ENCODE measurements at regions not wholly inside any gene's neighbourhood (a gene's known extent, or its start where the extent isn't known, plus 50 kb on each side); places are given as distances from the start of the nearest gene placed in this dataset.
"Not testable (repeated sequence)": the region's sequence is repeated elsewhere in the genome, so short reads cannot be mapped to it uniquely, and the experiment has no call there.

- peak; percentile 15 for DNase-seq
These were observed 154.1 kb downstream of the SH3BP4 start for GRCh38 chr2:235105821-235106359.

GRCh38 chr2:235106874-235107639 is 155.2 kb downstream of the SH3BP4 start:
- peak; percentile 54 for DNase-seq

- DNase-seq = no peak
These were observed 155.8 kb downstream of the SH3BP4 start for GRCh38 chr2:235107640-235107951.

GRCh38 chr2:235109561-235109960 is 157.7 kb downstream of the SH3BP4 start:
- DNase-seq = not testable (repeated sequence)

- no peak for DNase-seq
These were observed 160.5 kb downstream of the SH3BP4 start for GRCh38 chr2:235112365-235112764.

GRCh38 chr2:235113854-235114253 is 162.0 kb downstream of the SH3BP4 start:
- no peak for DNase-seq

GRCh38 chr2:235114286-235114685 is 162.5 kb downstream of the SH3BP4 start:
- DNase-seq = no peak

GRCh38 chr2:235115521-235115920 is 163.7 kb downstream of the SH3BP4 start:
- no peak for DNase-seq

- DNase-seq = no peak
These were observed 165.2 kb downstream of the SH3BP4 start for GRCh38 chr2:235116885-235117492.

GRCh38 chr2:235126768-235127167 is 175.0 kb downstream of the SH3BP4 start:
- no peak for DNase-seq

GRCh38 chr2:235127931-235128330 is 176.1 kb downstream of the SH3BP4 start:
- no peak for DNase-seq

- DNase-seq = no peak
These were observed 178.0 kb downstream of the SH3BP4 start for GRCh38 chr2:235129850-235130249.

- no peak for DNase-seq
These were observed 179.8 kb downstream of the SH3BP4 start for GRCh38 chr2:235131334-235132305.

- DNase-seq = no peak
These were observed 180.8 kb downstream of the SH3BP4 start for GRCh38 chr2:235132651-235133050.

GRCh38 chr2:235133837-235134236 is 182.0 kb downstream of the SH3BP4 start:
- no peak for DNase-seq

GRCh38 chr2:235134420-235134819 is 182.6 kb downstream of the SH3BP4 start:
- DNase-seq = no peak

GRCh38 chr2:235135195-235135965 is 183.6 kb downstream of the SH3BP4 start:
- DNase-seq = no peak

GRCh38 chr2:235135990-235136561 is 184.3 kb downstream of the SH3BP4 start:
- peak; percentile 72 for DNase-seq

- no peak for DNase-seq
These were observed 186.5 kb downstream of the SH3BP4 start for GRCh38 chr2:235138339-235138738.

GRCh38 chr2:235139956-235140800 is 188.4 kb downstream of the SH3BP4 start:
- no peak for DNase-seq

GRCh38 chr2:235140801-235141081 is 188.9 kb downstream of the SH3BP4 start:
- no peak for DNase-seq
